Liver (tissue), 8 donors: ENCODE measurements at regions not wholly inside any gene's neighbourhood (a gene's known extent, or its start where the extent isn't known, plus 50 kb on each side); places are given as distances from the start of the nearest gene placed in this dataset.
"Not testable (repeated sequence)": the region's sequence is repeated elsewhere in the genome, so short reads cannot be mapped to it uniquely, and the experiment has no call there.

Experiments used
- DNase-seq: peaks from one replicate; pipeline ENCODE4 v3.0.0-alpha.2; 2017; ENCODE audit warnings: low spot score
- H3K27ac ChIP-seq, 2 donors: one replicate each; pipeline ENCODE4 v1.7.0; 2013; ENCODE audit warnings: inconsistent platforms in 2 of 2, low read length in 2 of 2, control low read depth in 1 of 2, low read depth in 1 of 2, mild to moderate bottlenecking in 1 of 2
- H3K27me3 ChIP-seq, 4 donors: one replicate each; pipeline versions ENCODE4 v1.6.1 to v1.7.0; 2013; ENCODE audit warnings: low read length in 3 of 4, inconsistent platforms in 1 of 4, mild to moderate bottlenecking in 1 of 4, moderate library complexity in 1 of 4; ENCODE audit not compliant: control insufficient read depth in 4 of 4, insufficient read depth in 4 of 4
- H3K36me3 ChIP-seq, 4 donors: one replicate each; pipeline versions ENCODE4 v1.6.1 to v1.7.0; 2013; ENCODE audit warnings: low read length in 3 of 4, mild to moderate bottlenecking in 3 of 4, low read depth in 1 of 4, moderate library complexity in 1 of 4; ENCODE audit not compliant: control insufficient read depth in 4 of 4, insufficient read depth in 3 of 4
- H3K4me1 ChIP-seq, 4 donors: one replicate each; pipeline versions ENCODE4 v1.6.1 to v1.7.0; 2013; ENCODE audit warnings: low read length in 3 of 4, mild to moderate bottlenecking in 3 of 4, moderate library complexity in 1 of 4; ENCODE audit not compliant: control insufficient read depth in 4 of 4, insufficient read depth in 4 of 4
- H3K4me3 ChIP-seq, 3 donors: one replicate each; pipeline versions ENCODE4 v1.6.1 to v1.7.0; 2013; ENCODE audit warnings: low read length in 3 of 3, control low read depth in 1 of 3, low read depth in 1 of 3, mild to moderate bottlenecking in 1 of 3
- H3K9ac ChIP-seq, 2 donors: one replicate each; pipeline ENCODE4 v1.7.0; 2013; ENCODE audit warnings: low read length in 2 of 2, mild to moderate bottlenecking in 2 of 2, moderate library complexity in 2 of 2, control low read depth in 1 of 2, low read depth in 1 of 2
- H3K9me3 ChIP-seq, 4 donors: one replicate each; pipeline versions ENCODE4 v1.6.1 to v1.7.0; 2013; ENCODE audit warnings: low read length in 3 of 4; ENCODE audit not compliant: control insufficient read depth in 4 of 4
- EGR1 ChIP-seq, 2 donors: IDR thresholded peaks; 2 replicates each; pipeline ENCODE4 v1.6.1; 2016 to 2018; ENCODE audit warnings: antibody characterized with exemption in 2 of 2, low read depth in 2 of 2
- FOXA2 ChIP-seq: IDR thresholded peaks from 2 replicates; pipeline ENCODE4 v1.6.1; 2016; ENCODE audit warnings: antibody characterized with exemption
- GABPA ChIP-seq, 2 donors: IDR thresholded peaks in 1 of 2; conservative IDR thresholded peaks in 1 of 2; 2 replicates each; pipeline ENCODE4 v1.6.1; 2016; ENCODE audit warnings: antibody characterized with exemption in 2 of 2, mild to moderate bottlenecking in 1 of 2, moderate library complexity in 1 of 2
- HNF4A ChIP-seq, 2 donors: conservative IDR thresholded peaks; 2 replicates each; pipeline ENCODE4 v1.6.1; 2016; ENCODE audit warnings: antibody characterized with exemption in 2 of 2, mild to moderate bottlenecking in 2 of 2
- JUND ChIP-seq, 2 donors: IDR thresholded peaks; 2 replicates each; pipeline ENCODE4 v1.6.1; 2016; ENCODE audit warnings: antibody characterized with exemption in 2 of 2
- NR2F2 ChIP-seq: IDR thresholded peaks from 2 replicates; pipeline ENCODE4 v1.6.1; 2016; ENCODE audit warnings: antibody characterized with exemption
- RAD21 ChIP-seq, 2 donors: IDR thresholded peaks; 2 replicates each; pipeline ENCODE4 v1.6.1; 2016; ENCODE audit warnings: antibody characterized with exemption in 2 of 2, mild to moderate bottlenecking in 2 of 2
- RXRA ChIP-seq, 2 donors: IDR thresholded peaks; 2 replicates each; pipeline ENCODE4 v1.6.1; 2017 to 2018; ENCODE audit warnings: antibody characterized with exemption in 2 of 2, mild to moderate bottlenecking in 1 of 2
- SP1 ChIP-seq: IDR thresholded peaks from 2 replicates; pipeline ENCODE4 v1.6.1; 2018; ENCODE audit warnings: antibody characterized with exemption, mild to moderate bottlenecking
- TAF1 ChIP-seq: conservative IDR thresholded peaks from 2 replicates; pipeline ENCODE4 v1.6.1; 2016; ENCODE audit warnings: antibody characterized with exemption, mild to moderate bottlenecking
- YY1 ChIP-seq: IDR thresholded peaks from 2 replicates; pipeline ENCODE4 v1.6.1; 2016; ENCODE audit warnings: antibody characterized with exemption, mild to moderate bottlenecking
- WGBS: extraction: QIAGEN DNeasy Blood & Tissue Kit; methylation state at CpG from one replicate; pipeline ENCODE4 v1.1.7; 2013; 5-methylcytosine and 5-hydroxymethylcytosine counted together
- TF ChIP-seq, protein P1 (sequence below): IDR thresholded peaks from 2 replicates; pipeline ENCODE4 v1.6.1; 2016; ENCODE audit warnings: antibody characterized with exemption
- TF ChIP-seq, protein P2 (sequence below): fragments of 150-350 bp; IDR thresholded peaks from 2 replicates; pipeline ENCODE4 v1.5.1; 2017; ENCODE audit warnings: improper control_type of control experiment, low read depth, low read length; ENCODE audit not compliant: missing input control
- TF ChIP-seq, protein P3 (sequence below): IDR thresholded peaks from 2 replicates; pipeline ENCODE4 v1.6.1; 2016; ENCODE audit warnings: antibody characterized with exemption, mild to moderate bottlenecking
- TF ChIP-seq, protein P4 (sequence below): IDR thresholded peaks from 2 replicates; pipeline ENCODE4 v1.6.1; 2016; ENCODE audit warnings: antibody characterized with exemption
- donor health status: healthy.
- donor health status: healthy.
- donor health status: healthy.
- donor health status: healthy.
- donor health status: healthy.

DNA sequence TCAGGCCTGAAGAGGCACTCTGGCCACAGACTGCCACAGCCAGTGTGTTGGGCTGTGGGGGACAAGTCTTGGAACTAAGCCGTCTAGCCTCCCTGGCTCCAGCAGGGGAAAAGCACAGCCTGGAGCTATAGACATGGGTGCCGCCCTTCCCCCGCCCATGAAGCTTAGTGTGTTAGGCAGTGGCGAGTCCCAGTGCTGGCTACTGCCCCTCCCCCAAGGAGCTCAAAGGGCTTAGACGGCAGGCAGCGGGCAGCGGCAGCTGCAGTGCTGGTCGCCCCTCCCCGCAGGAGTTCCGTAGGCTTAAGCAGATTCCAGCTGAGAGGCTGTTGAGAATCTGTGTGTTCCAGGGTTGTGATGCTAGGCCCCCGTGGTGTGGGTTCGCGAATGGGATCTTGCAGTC, 135.8 kb upstream of the RORA start:
- peaks cover 0 to 3% (median 0%) of the 10 kb centered on the region in 4 donors for H3K4me1 ChIP-seq
- peaks cover 0 to 2% (median 0%) of the 10 kb centered on the region in 4 donors for H3K9me3 ChIP-seq
- no peak for TF ChIP-seq RXRA (IDR thresholded peaks at IDR 0.05)
- TF ChIP-seq TAF1: no peak
- TF ChIP-seq JUND (IDR thresholded peaks at IDR 0.05): no peak
- peak in 1 of 2 donors; percentile 47 for TF ChIP-seq RAD21 (IDR thresholded peaks at IDR 0.05)
- peak; percentile 48 for TF ChIP-seq SP1
- TF ChIP-seq FOXA2: no peak
- H3K27me3 ChIP-seq: no peaks in the 10 kb centered on the region
- H3K9ac ChIP-seq: no peak overlapping the region
- H3K27ac ChIP-seq: no peak overlapping the region
- no peak overlapping the region for H3K4me3 ChIP-seq
- no peak for DNase-seq
- WGBS: 61% methylated on average over 13 of the region's 13 CpGs
- no peaks in the 10 kb centered on the region for H3K36me3 ChIP-seq

DNA sequence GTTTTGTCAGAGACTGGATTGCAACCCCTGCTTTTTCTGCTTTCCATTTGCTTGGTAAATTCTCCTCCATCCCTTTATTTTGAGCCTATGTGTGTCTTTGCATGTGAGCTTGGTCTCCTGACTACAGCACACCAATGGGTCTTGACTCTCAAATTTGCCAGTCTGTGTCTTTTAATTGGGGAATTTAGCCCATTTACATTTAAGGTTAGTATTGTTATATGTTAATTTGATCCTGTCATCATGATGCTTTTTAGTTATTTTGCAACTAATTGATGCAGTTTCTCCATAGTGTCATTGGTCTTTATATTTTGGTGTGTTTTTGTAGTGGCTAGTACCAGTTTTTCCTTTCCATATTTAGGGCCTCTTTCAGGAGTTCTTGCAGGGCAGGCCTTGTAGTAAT, 133.8 kb upstream of the RORA start:
- H3K4me1 ChIP-seq, H3K9ac ChIP-seq, H3K27me3 ChIP-seq, H3K4me3 ChIP-seq, H3K9me3 ChIP-seq, H3K36me3 ChIP-seq, DNase-seq, H3K27ac ChIP-seq: not testable (repeated sequence)

DNA sequence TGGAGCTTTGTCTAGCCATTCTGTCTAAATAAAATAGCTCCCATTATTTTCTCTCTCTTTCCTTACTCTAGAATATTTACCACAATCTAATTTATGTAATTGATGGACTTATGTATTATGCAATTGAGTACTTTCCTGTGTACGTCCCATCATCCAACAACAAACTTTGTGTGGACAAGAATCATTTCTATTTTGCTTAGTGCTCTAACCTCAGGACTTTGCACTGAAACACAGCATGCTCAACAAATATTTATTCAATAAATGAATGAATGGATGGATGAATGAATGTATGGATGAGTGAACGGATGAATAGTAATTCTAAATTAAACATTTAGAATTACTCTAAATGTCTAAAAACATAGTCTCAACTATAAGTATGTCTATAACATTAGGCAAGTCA, 115.2 kb upstream of the RORA start:
- WGBS: 49% methylated on average over 2 of the region's 2 CpGs
- no peak for DNase-seq
- no peak overlapping the region for H3K4me3 ChIP-seq
- no peak overlapping the region for H3K27ac ChIP-seq
- H3K36me3 ChIP-seq: no peaks in the 10 kb centered on the region
- H3K27me3 ChIP-seq: no peaks in the 10 kb centered on the region
- H3K9me3 ChIP-seq: no peaks in the 10 kb centered on the region
- peaks cover 0 to 14% (median 7%) of the 10 kb centered on the region in 4 donors for H3K4me1 ChIP-seq
- TF ChIP-seq JUND (IDR thresholded peaks at IDR 0.05): no peak
- TF ChIP-seq, protein P1, sequence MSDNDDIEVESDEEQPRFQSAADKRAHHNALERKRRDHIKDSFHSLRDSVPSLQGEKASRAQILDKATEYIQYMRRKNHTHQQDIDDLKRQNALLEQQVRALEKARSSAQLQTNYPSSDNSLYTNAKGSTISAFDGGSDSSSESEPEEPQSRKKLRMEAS: no peak
- TF ChIP-seq RAD21 (IDR thresholded peaks at IDR 0.05): peak in 1 of 2 donors; percentile 6
- TF ChIP-seq RXRA (IDR thresholded peaks at IDR 0.05): peak in 1 of 2 donors; percentile 25
- TF ChIP-seq EGR1 (IDR thresholded peaks at IDR 0.05; ENCODE audit: low read depth in 2 of 2): no peak
- TF ChIP-seq, protein P2, sequence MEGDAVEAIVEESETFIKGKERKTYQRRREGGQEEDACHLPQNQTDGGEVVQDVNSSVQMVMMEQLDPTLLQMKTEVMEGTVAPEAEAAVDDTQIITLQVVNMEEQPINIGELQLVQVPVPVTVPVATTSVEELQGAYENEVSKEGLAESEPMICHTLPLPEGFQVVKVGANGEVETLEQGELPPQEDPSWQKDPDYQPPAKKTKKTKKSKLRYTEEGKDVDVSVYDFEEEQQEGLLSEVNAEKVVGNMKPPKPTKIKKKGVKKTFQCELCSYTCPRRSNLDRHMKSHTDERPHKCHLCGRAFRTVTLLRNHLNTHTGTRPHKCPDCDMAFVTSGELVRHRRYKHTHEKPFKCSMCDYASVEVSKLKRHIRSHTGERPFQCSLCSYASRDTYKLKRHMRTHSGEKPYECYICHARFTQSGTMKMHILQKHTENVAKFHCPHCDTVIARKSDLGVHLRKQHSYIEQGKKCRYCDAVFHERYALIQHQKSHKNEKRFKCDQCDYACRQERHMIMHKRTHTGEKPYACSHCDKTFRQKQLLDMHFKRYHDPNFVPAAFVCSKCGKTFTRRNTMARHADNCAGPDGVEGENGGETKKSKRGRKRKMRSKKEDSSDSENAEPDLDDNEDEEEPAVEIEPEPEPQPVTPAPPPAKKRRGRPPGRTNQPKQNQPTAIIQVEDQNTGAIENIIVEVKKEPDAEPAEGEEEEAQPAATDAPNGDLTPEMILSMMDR: no peak
- no peak for TF ChIP-seq GABPA (IDR thresholded peaks at IDR 0.05 in 1 of 2, conservative IDR thresholded peaks at IDR 0.05 in 1 of 2)
- no peak for TF ChIP-seq NR2F2
- peak; percentile 60 to 63 for TF ChIP-seq HNF4A (conservative IDR thresholded peaks at IDR 0.05)
- no peak overlapping the region for H3K9ac ChIP-seq

DNA sequence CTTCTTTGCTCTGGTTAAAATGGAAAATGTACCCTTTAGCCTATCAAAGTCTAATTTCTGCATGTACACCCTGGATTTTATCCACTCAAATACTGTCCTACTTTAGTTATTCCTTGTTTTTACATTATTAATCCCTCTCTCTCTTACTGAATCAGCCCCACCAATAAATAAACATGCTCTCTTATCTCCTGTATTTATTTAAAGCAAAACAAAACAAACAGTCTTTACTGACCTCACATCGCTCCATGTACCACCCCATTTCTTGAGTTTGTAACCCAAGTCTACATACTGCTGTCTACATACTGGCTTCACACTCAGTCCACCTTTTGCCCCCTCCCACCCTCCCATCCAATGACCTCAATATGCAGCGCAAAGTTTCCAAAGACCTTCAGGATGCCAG, 113.3 kb upstream of the RORA start:
- Histone ChIP-seq H3K4me3 (no peak overlapping the region), H3K9ac (no peak overlapping the region), H3K27ac (no peak overlapping the region), H3K9me3 (no peaks in the 10 kb centered on the region), H3K4me1 (peaks cover 0 to 14% (median 7%) of the 10 kb centered on the region in 4 donors), H3K27me3 (no peaks in the 10 kb centered on the region), H3K36me3 (no peaks in the 10 kb centered on the region)
- no peak for DNase-seq
- WGBS: 41% methylated on average over 2 of the region's 2 CpGs
- TF ChIP-seq GABPA (IDR thresholded peaks at IDR 0.05 in 1 of 2, conservative IDR thresholded peaks at IDR 0.05 in 1 of 2) (no peak), YY1 (no peak), FOXA2 (peak; percentile 45), RAD21 (IDR thresholded peaks at IDR 0.05) (no peak), HNF4A (conservative IDR thresholded peaks at IDR 0.05) (peak; percentile 8 to 16), EGR1 (IDR thresholded peaks at IDR 0.05; ENCODE audit: low read depth in 2 of 2) (no peak)
- TF ChIP-seq, protein P1: no peak
- TF ChIP-seq, protein P3, sequence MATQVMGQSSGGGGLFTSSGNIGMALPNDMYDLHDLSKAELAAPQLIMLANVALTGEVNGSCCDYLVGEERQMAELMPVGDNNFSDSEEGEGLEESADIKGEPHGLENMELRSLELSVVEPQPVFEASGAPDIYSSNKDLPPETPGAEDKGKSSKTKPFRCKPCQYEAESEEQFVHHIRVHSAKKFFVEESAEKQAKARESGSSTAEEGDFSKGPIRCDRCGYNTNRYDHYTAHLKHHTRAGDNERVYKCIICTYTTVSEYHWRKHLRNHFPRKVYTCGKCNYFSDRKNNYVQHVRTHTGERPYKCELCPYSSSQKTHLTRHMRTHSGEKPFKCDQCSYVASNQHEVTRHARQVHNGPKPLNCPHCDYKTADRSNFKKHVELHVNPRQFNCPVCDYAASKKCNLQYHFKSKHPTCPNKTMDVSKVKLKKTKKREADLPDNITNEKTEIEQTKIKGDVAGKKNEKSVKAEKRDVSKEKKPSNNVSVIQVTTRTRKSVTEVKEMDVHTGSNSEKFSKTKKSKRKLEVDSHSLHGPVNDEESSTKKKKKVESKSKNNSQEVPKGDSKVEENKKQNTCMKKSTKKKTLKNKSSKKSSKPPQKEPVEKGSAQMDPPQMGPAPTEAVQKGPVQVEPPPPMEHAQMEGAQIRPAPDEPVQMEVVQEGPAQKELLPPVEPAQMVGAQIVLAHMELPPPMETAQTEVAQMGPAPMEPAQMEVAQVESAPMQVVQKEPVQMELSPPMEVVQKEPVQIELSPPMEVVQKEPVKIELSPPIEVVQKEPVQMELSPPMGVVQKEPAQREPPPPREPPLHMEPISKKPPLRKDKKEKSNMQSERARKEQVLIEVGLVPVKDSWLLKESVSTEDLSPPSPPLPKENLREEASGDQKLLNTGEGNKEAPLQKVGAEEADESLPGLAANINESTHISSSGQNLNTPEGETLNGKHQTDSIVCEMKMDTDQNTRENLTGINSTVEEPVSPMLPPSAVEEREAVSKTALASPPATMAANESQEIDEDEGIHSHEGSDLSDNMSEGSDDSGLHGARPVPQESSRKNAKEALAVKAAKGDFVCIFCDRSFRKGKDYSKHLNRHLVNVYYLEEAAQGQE: no peak
- TF ChIP-seq, protein P2: no peak
- TF ChIP-seq, protein P4, sequence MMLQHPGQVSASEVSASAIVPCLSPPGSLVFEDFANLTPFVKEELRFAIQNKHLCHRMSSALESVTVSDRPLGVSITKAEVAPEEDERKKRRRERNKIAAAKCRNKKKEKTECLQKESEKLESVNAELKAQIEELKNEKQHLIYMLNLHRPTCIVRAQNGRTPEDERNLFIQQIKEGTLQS: no peak
